GM23338 (cell line): ENCODE measurements at regions not wholly inside any gene's neighbourhood (a gene's known extent, or its start where the extent isn't known, plus 50 kb on each side); places are given as distances from the start of the nearest gene placed in this dataset.

Experiments
- CREB1 ChIP-seq: fragments of 250-450 bp; sonication (Bioruptor Pico); IDR thresholded peaks from 2 replicates; pipeline ENCODE4 v1.5.0; 2020; ENCODE audit warnings: low read depth, mild to moderate bottlenecking, moderate library complexity
- CTCF ChIP-seq, 2 experiments: fragments of 200-600 bp in 1 of 2; sonication (generic) in 1 of 2; conservative IDR thresholded peaks; 2 replicates each; pipeline versions ENCODE4 v1.5.1 to v1.6.1; 2016 to 2017; ENCODE audit warnings: antibody characterized with exemption in 2 of 2, low read depth in 2 of 2, mild to moderate bottlenecking in 2 of 2, moderate library complexity in 1 of 2
- ETS1 ChIP-seq: IDR thresholded peaks from 2 replicates; pipeline ENCODE4 v1.6.1; 2016; ENCODE audit warnings: antibody characterized with exemption
- EZH2 ChIP-seq: fragments of 200-600 bp; sonication (generic); IDR thresholded peaks from one replicate; pipeline ENCODE4 v1.8.0; 2017; ENCODE audit warnings: antibody characterized with exemption, mild to moderate bottlenecking, low read depth; ENCODE audit not compliant: unreplicated experiment
- EZH2phosphoT487 ChIP-seq: fragments of 200-600 bp; sonication (generic); IDR thresholded peaks from one replicate; pipeline ENCODE4 v1.8.1; 2018; ENCODE audit warnings: antibody characterized with exemption; ENCODE audit not compliant: unreplicated experiment
- JUNB ChIP-seq: IDR thresholded peaks from one replicate; pipeline ENCODE4 v1.6.1; 2016; ENCODE audit warnings: antibody characterized with exemption; ENCODE audit not compliant: unreplicated experiment
- NANOG ChIP-seq: IDR thresholded peaks from 2 replicates; pipeline ENCODE4 v1.6.1; 2016; ENCODE audit warnings: antibody characterized with exemption, borderline replicate concordance
- POLR2AphosphoS5 ChIP-seq: IDR thresholded peaks from 2 replicates; pipeline ENCODE4 v1.6.1; 2016; ENCODE audit warnings: antibody characterized with exemption, low read depth
- REST ChIP-seq: IDR thresholded peaks from one replicate; pipeline ENCODE4 v1.6.1; 2018; ENCODE audit warnings: antibody characterized with exemption; ENCODE audit not compliant: unreplicated experiment
- STAT1 ChIP-seq: IDR thresholded peaks from one replicate; pipeline ENCODE4 v1.6.1; 2016; ENCODE audit warnings: antibody characterized with exemption; ENCODE audit not compliant: unreplicated experiment

- no peak for TF ChIP-seq NANOG
- TF ChIP-seq CTCF (conservative IDR thresholded peaks at IDR 0.05; ENCODE audit: low read depth in 2 of 2), result no peak
- TF ChIP-seq ETS1, result no peak
- TF ChIP-seq POLR2AphosphoS5, result no peak
- TF ChIP-seq EZH2phosphoT487, result no peak
- TF ChIP-seq STAT1, result no peak
- no peak for TF ChIP-seq CREB1 (CRISPR knock-in tag)
- no peak for TF ChIP-seq EZH2
- TF ChIP-seq JUNB, result no peak
- TF ChIP-seq REST, result no peak
Observed at GRCh38 chr16:51025588-51026290, 125.3 kb downstream of the SALL1 start.
